Peyer's patch (tissue), 4 donors: ENCODE measurements at regions not wholly inside any gene's neighbourhood (a gene's known extent, or its start where the extent isn't known, plus 50 kb on each side); places are given as distances from the start of the nearest gene placed in this dataset.
"Not testable (repeated sequence)": the region's sequence is repeated elsewhere in the genome, so short reads cannot be mapped to it uniquely, and the experiment has no call there.

Experiments
- DNase-seq, 3 donors: peaks; one replicate each; pipeline ENCODE4 v3.0.0-alpha.2; 2017 to 2019
- H3K27ac ChIP-seq, 4 donors: fragments of 200-600 bp; sonication (generic); one replicate each; pipeline ENCODE4 v1.5.1; 2016 to 2019
- H3K27me3 ChIP-seq, 2 donors: fragments of 200-600 bp; sonication (generic); one replicate each; pipeline ENCODE4 v1.5.1; 2019
- H3K36me3 ChIP-seq, 3 donors: fragments of 200-600 bp; sonication (generic); one replicate each; pipeline ENCODE4 v1.5.1; 2016 to 2019
- H3K4me1 ChIP-seq, 4 donors: fragments of 200-600 bp; sonication (generic); one replicate each; pipeline ENCODE4 v1.5.1; 2016 to 2019
- H3K4me3 ChIP-seq, 4 donors: fragments of 200-600 bp; sonication (generic); 1 replicate in 3 of 4; 2 replicates in 1 of 4; pipeline ENCODE4 v1.5.1; 2016 to 2019; ENCODE audit warnings: mild to moderate bottlenecking in 1 of 4
- H3K9me3 ChIP-seq, 4 donors: fragments of 200-600 bp; sonication (generic); one replicate each; pipeline ENCODE4 v1.5.1; 2016 to 2019; ENCODE audit warnings: mild to moderate bottlenecking in 1 of 4
- POLR2A ChIP-seq, 2 donors: fragments of 450-650 bp; IDR thresholded peaks; one replicate each; pipeline ENCODE4 v1.5.1; 2017; ENCODE audit warnings: antibody characterized with exemption in 2 of 2, mild to moderate bottlenecking in 2 of 2, moderate library complexity in 2 of 2
- TF ChIP-seq, protein P1 (sequence below), 6 experiments: fragments of 450-650 bp in 4 of 6; fragments of 200-600 bp in 2 of 6; sonication (generic) in 1 of 6; IDR thresholded peaks; one replicate each; pipeline ENCODE4 v1.5.1; 2017 to 2019; ENCODE audit warnings: antibody characterized with exemption in 6 of 6, mild to moderate bottlenecking in 3 of 6, moderate library complexity in 1 of 6

DNA sequence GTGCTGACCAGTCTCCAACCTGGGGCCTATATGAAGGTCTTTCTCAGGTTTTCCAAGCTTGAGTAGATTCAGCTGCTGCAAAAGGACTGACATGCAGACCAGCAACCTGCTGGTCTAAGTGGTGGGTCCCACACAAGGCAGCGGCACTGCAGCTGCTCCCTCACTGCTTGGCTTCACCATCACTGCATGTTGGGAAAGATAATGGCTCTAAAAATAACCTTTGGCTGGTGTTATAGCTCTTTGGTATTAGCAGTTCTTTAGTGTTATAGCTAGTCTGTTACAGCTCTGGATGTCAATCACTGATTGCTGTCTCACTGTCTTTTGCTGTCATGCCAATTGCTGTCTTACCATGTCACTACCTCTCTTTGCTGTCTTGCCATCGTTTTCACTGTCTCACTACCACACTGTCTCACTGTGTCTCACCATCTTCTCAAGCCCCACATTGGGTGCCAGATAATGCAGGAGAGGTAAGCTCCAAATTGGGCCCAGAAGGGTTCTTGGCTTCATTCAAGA is 726.4 kb downstream of the TENT5A start:
- Histone ChIP-seq H3K36me3 (no peaks in the 10 kb centered on the region), H3K27ac (no peak overlapping the region), H3K9me3 (no peaks in the 10 kb centered on the region), H3K4me3 (no peak overlapping the region), H3K4me1 (no peaks in the 10 kb centered on the region), H3K27me3 (no peaks in the 10 kb centered on the region)
- TF ChIP-seq POLR2A (IDR thresholded peaks at IDR 0.05) = no peak
- TF ChIP-seq, protein P1, sequence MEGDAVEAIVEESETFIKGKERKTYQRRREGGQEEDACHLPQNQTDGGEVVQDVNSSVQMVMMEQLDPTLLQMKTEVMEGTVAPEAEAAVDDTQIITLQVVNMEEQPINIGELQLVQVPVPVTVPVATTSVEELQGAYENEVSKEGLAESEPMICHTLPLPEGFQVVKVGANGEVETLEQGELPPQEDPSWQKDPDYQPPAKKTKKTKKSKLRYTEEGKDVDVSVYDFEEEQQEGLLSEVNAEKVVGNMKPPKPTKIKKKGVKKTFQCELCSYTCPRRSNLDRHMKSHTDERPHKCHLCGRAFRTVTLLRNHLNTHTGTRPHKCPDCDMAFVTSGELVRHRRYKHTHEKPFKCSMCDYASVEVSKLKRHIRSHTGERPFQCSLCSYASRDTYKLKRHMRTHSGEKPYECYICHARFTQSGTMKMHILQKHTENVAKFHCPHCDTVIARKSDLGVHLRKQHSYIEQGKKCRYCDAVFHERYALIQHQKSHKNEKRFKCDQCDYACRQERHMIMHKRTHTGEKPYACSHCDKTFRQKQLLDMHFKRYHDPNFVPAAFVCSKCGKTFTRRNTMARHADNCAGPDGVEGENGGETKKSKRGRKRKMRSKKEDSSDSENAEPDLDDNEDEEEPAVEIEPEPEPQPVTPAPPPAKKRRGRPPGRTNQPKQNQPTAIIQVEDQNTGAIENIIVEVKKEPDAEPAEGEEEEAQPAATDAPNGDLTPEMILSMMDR (IDR thresholded peaks at IDR 0.05) = no peak
- DNase-seq = no peak

- Histone ChIP-seq H3K27me3 (no peaks in the 10 kb centered on the region), H3K27ac (no peak overlapping the region), H3K4me3 (no peak overlapping the region), H3K4me1 (no peaks in the 10 kb centered on the region), H3K36me3 (no peaks in the 10 kb centered on the region), H3K9me3 (no peaks in the 10 kb centered on the region)
- TF ChIP-seq, protein P1 (IDR thresholded peaks at IDR 0.05) = no peak
- no peak for TF ChIP-seq POLR2A (IDR thresholded peaks at IDR 0.05)
- DNase-seq = no peak
These were observed 728.8 kb downstream of the TENT5A start for GRCh38 chr6:81023709-81024108.

- DNase-seq = no peak
- Histone ChIP-seq H3K27ac (no peak overlapping the region), H3K27me3 (no peaks in the 10 kb centered on the region), H3K4me1 (no peaks in the 10 kb centered on the region), H3K9me3 (peaks cover 0 to under 1% (median 0%) of the 10 kb centered on the region in 4 donors), H3K4me3 (no peak overlapping the region), H3K36me3 (no peaks in the 10 kb centered on the region)
- no peak for TF ChIP-seq POLR2A (IDR thresholded peaks at IDR 0.05)
- TF ChIP-seq, protein P1 (IDR thresholded peaks at IDR 0.05) = no peak
These were observed 729.4 kb downstream of the TENT5A start for GRCh38 chr6:81023007-81023582.

DNA sequence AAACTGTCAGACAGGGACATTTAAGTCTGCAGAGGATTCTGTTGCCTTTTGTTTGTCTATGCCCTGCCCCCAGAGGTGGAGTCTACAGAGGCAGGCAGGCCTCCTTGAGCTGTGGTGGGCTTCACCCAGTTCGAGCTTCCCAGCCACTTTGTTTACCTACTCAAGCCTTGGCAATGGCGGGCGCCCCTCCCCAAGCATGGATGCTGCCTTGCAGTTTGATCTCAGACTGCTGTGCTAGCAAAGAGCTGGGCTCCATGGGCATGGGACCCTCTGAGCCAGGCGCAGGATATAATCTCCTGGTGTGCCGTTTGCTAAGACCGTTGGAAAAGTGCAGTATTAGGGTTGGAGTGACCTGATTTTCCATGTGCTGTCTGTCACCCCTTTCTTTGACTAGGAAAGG is 734.9 kb downstream of the TENT5A start:
- H3K4me3 ChIP-seq, H3K36me3 ChIP-seq, H3K27me3 ChIP-seq, H3K4me1 ChIP-seq, DNase-seq, H3K9me3 ChIP-seq, H3K27ac ChIP-seq: not testable (repeated sequence)

DNA sequence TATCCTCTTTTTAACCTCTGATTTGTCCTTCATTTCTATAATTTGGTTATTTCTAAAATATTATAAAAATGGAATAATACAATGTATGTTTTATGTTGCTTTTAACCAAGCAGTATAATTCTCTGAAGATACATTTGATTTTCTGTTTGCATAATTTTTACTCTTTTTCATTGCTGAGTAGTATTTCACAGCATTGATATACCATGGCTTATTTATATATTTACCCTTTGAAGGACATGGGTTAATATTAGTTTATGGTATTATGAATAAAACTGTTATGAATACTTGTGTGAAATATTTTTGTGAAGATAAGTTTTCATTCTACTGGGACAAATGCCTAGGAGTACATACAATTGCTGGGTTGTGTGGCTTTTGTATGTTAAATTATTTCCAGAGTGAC is 748.6 kb downstream of the TENT5A start:
- no peaks in the 10 kb centered on the region for H3K27me3 ChIP-seq
- TF ChIP-seq, protein P1 (IDR thresholded peaks at IDR 0.05) = no peak
- TF ChIP-seq POLR2A (IDR thresholded peaks at IDR 0.05) = no peak

DNA sequence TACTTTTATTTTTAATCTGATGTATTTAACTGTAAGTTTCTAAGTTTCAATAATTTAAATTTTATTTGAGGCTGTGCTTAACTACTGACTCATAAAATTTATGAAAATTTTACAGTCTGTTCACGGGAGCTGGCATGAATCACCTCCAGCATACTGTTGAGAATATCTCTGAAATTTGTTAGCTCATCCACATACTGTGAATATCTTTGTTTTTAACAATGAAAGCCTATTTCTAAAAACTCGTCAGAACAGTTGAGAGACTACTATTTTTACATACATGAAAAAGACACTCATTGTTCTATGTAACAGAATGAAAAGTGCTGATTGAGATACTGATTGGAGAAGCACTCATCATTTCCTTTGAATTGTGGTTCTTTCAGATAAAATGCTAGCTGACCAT is 749.3 kb downstream of the TENT5A start:
- no peaks in the 10 kb centered on the region for H3K27me3 ChIP-seq
- no peaks in the 10 kb centered on the region for H3K36me3 ChIP-seq
- no peak for TF ChIP-seq POLR2A (IDR thresholded peaks at IDR 0.05)
- TF ChIP-seq, protein P1 (IDR thresholded peaks at IDR 0.05) = no peak
- no peak for DNase-seq
- H3K27ac ChIP-seq = no peak overlapping the region
- peaks cover 0 to 8% (median 0%) of the 10 kb centered on the region in 4 donors for H3K9me3 ChIP-seq
- H3K4me1 ChIP-seq = no peaks in the 10 kb centered on the region
- no peak overlapping the region for H3K4me3 ChIP-seq

More for the DNA sequence above, 748.6 kb downstream of the TENT5A start:
- no peaks in the 10 kb centered on the region for H3K4me1 ChIP-seq
- H3K9me3 ChIP-seq = peaks cover 0 to 8% (median 0%) of the 10 kb centered on the region in 4 donors
- H3K27ac ChIP-seq = no peak overlapping the region
- no peak overlapping the region for H3K4me3 ChIP-seq
- no peak for DNase-seq
- no peaks in the 10 kb centered on the region for H3K36me3 ChIP-seq
